DOHH2 (cell line): ENCODE measurements at regions not wholly inside any gene's neighbourhood (a gene's known extent, or its start where the extent isn't known, plus 50 kb on each side); places are given as distances from the start of the nearest gene placed in this dataset.

Experiments used
- EZH2phosphoT487 ChIP-seq: fragments of 200-600 bp; sonication (generic); IDR thresholded peaks from 2 replicates; pipeline ENCODE4 v1.6.1; 2017; ENCODE audit warnings: borderline replicate concordance, mild to moderate bottlenecking, antibody characterized with exemption, low read length, moderate library complexity, mixed read lengths
- TF ChIP-seq, protein P1 (sequence below): fragments of 200-600 bp; sonication (generic); IDR thresholded peaks from one replicate; pipeline ENCODE4 v1.5.1; 2014; ENCODE audit warnings: antibody characterized with exemption, mild to moderate bottlenecking, low read depth, low read length; ENCODE audit not compliant: poor library complexity, severe bottlenecking

DNA sequence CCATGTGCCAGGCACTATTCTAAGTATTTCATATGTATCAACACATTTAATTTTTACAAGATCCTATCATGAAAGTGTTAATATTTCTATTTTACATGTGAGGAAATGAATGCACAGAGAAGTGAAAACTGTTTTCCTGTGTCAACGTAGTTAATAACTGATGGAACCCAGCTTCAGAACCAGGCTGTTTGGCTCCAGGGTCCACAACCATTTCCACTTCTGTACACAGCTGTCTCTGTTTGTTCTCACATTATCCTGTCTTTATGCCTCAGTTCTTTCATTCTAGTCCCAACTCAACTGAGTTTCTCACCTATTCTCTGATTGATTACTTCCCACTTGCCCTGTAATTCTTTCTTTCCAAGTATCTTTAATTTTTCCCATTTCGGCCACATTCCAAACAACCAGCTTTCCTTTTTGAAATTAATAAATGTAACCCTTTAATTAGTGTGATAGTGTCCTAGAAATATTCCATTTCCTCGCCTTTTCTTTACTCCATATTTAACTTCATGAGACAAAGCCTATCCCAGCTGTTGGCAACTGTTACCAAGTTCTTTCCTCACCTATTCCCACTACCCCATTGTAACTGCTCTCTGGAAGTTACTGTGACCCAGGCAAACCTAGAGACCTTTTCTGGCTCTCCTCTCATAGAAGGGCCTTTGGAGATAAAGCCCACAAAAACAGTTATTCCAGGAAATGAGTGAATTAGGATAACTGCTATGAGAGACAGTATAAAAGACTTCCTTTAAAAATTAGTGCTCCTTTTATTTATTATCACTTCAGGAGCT, 218.7 kb downstream of the RASSF9 start:
- TF ChIP-seq, protein P1, sequence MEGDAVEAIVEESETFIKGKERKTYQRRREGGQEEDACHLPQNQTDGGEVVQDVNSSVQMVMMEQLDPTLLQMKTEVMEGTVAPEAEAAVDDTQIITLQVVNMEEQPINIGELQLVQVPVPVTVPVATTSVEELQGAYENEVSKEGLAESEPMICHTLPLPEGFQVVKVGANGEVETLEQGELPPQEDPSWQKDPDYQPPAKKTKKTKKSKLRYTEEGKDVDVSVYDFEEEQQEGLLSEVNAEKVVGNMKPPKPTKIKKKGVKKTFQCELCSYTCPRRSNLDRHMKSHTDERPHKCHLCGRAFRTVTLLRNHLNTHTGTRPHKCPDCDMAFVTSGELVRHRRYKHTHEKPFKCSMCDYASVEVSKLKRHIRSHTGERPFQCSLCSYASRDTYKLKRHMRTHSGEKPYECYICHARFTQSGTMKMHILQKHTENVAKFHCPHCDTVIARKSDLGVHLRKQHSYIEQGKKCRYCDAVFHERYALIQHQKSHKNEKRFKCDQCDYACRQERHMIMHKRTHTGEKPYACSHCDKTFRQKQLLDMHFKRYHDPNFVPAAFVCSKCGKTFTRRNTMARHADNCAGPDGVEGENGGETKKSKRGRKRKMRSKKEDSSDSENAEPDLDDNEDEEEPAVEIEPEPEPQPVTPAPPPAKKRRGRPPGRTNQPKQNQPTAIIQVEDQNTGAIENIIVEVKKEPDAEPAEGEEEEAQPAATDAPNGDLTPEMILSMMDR = no peak
- no peak for TF ChIP-seq EZH2phosphoT487
